ENCODE measurements at regions not wholly inside any gene's neighbourhood (a gene's known extent, or its start where the extent isn't known, plus 50 kb on each side); places are given as distances from the start of the nearest gene placed in this dataset.
"Not testable (repeated sequence)": the region's sequence is repeated elsewhere in the genome, so short reads cannot be mapped to it uniquely, and the experiment has no call there.

- TF ChIP-seq TEF (CRISPR knock-in tag; IDR thresholded peaks at IDR 0.05) (no peak), ZFP91 (CRISPR knock-in tag; IDR thresholded peaks at IDR 0.05; ENCODE audit: borderline replicate concordance) (no peak)
Observed at GRCh38 chr3:6425289-6425820, 435.6 kb upstream of the GRM7 start (continued).

GRCh38 chr3:6428276-6428675 is 432.6 kb upstream of the GRM7 start:
- WGBS (ENCODE audit: low lambda C conversion rate): 29% methylated on average over 2 of the region's 2 CpGs
- FAIRE-seq: not testable (repeated sequence)

GRCh38 chr3:6435951-6436350 is 425.0 kb upstream of the GRM7 start:
- in situ Hi-C loops (cut with HindIII; ENCODE audit: extremely low pct_ligation_motif_present, low pct_unique_long_range_greater_than_20kb): no loop called here
- POLR2A ChIA-PET: no interaction called here
- 45% methylated on average over 1 of the region's 1 CpG for WGBS (ENCODE audit: low lambda C conversion rate)
- no peak for TF ChIP-seq KDM3A (CRISPR knock-in tag; IDR thresholded peaks at IDR 0.05; ENCODE audit: low read depth)
- TF ChIP-seq ZSCAN29 (CRISPR knock-in tag; conservative IDR thresholded peaks at IDR 0.05): no peak
- TF ChIP-seq MAFK (conservative IDR thresholded peaks at IDR 0.05 in 1 of 2, IDR thresholded peaks at IDR 0.05 in 1 of 2; ENCODE audit: low read length in 2 of 2): no peak
- no peak for TF ChIP-seq MAZ (IDR thresholded peaks at IDR 0.05; ENCODE audit: borderline replicate concordance, low read depth, low read length)
- TF ChIP-seq MAZ (CRISPR knock-in tag; IDR thresholded peaks at IDR 0.05; ENCODE audit: low read depth): no peak
- no peak for TF ChIP-seq ARID5B (CRISPR knock-in tag; IDR thresholded peaks at IDR 0.05)
- TF ChIP-seq DBP (CRISPR knock-in tag; IDR thresholded peaks at IDR 0.05; ENCODE audit: not compliant biosample characterization): no peak

More at GRCh38 chr3:6428276-6428675, 432.6 kb upstream of the GRM7 start:
- H2AFZ ChIP-seq (ENCODE audit: low read length); in situ Hi-C loops (cut with HindIII; ENCODE audit: extremely low pct_ligation_motif_present, low pct_unique_long_range_greater_than_20kb); H3K79me2 ChIP-seq (ENCODE audit: insufficient read depth, low read length); POLR2A ChIA-PET; intact Hi-C loops (cut with micrococcal nuclease; ENCODE audit: unreplicated experiment); H3K4me3 ChIP-seq (replicated peaks in 1 of 3; ENCODE audit: insufficient read depth in 1 of 3, low read depth in 2 of 3, low read length in 3 of 3); DNase-seq (ENCODE audit: low spot score); H3K4me2 ChIP-seq (ENCODE audit: low read depth, low read length); ATAC-seq; CTCF ChIA-PET (ENCODE audit: low intra/inter-chr PET ratio, low total read pairs); H3K27me3 ChIP-seq (ENCODE audit: control insufficient read depth in 1 of 2, insufficient read depth in 2 of 2, low read length in 2 of 2); H4K20me1 ChIP-seq (ENCODE audit: insufficient read depth, low read length); H3K36me3 ChIP-seq (replicated peaks in 1 of 2; ENCODE audit: control insufficient read depth in 1 of 2, insufficient read depth in 2 of 2, low read length in 2 of 2); H3K27ac ChIP-seq (ENCODE audit: extremely low read length, insufficient read depth, low read length); H3K4me1 ChIP-seq (ENCODE audit: insufficient read depth, low read length); BruUV-seq (replicated peaks); H3K9ac ChIP-seq (ENCODE audit: insufficient read depth, low read depth, low read length): not testable (repeated sequence)
- H3K9me3 ChIP-seq (ENCODE audit: low read length): peaks cover 81% of the 10 kb centered on the region

More at GRCh38 chr3:6435951-6436350, 425.0 kb upstream of the GRM7 start:
- BruUV-seq (replicated peaks): no TSS peak
- Histone ChIP-seq H3K9me3 (ENCODE audit: low read length) (peaks cover 89% of the 10 kb centered on the region), H3K4me1 (ENCODE audit: insufficient read depth, low read length) (no peaks in the 10 kb centered on the region), H3K27ac (ENCODE audit: extremely low read length, insufficient read depth, low read length) (no peak overlapping the region), H4K20me1 (ENCODE audit: insufficient read depth, low read length) (no peaks in the 10 kb centered on the region), H3K4me2 (ENCODE audit: low read depth, low read length) (no peak overlapping the region), H3K9ac (ENCODE audit: insufficient read depth, low read depth, low read length) (no peak overlapping the region), H3K79me2 (ENCODE audit: insufficient read depth, low read length) (no peaks in the 10 kb centered on the region), H3K27me3 (ENCODE audit: control insufficient read depth in 1 of 2, insufficient read depth in 2 of 2, low read length in 2 of 2) (no peaks in the 10 kb centered on the region), H2AFZ (ENCODE audit: low read length) (no peak overlapping the region), H3K36me3 (replicated peaks in 1 of 2; ENCODE audit: control insufficient read depth in 1 of 2, insufficient read depth in 2 of 2, low read length in 2 of 2) (no peaks in the 10 kb centered on the region), H3K4me3 (replicated peaks in 1 of 3; ENCODE audit: insufficient read depth in 1 of 3, low read depth in 2 of 3, low read length in 3 of 3) (no peak overlapping the region)
- FAIRE-seq (no peak), ATAC-seq (no peak), DNase-seq (ENCODE audit: low spot score) (no peak)
- intact Hi-C loops (cut with micrococcal nuclease; ENCODE audit: unreplicated experiment): no loop called here
- CTCF ChIA-PET (ENCODE audit: low intra/inter-chr PET ratio, low total read pairs): no interaction called here
